ENCODE measurements at regions not wholly inside any gene's neighbourhood (a gene's known extent, or its start where the extent isn't known, plus 50 kb on each side); places are given as distances from the start of the nearest gene placed in this dataset.

DNA sequence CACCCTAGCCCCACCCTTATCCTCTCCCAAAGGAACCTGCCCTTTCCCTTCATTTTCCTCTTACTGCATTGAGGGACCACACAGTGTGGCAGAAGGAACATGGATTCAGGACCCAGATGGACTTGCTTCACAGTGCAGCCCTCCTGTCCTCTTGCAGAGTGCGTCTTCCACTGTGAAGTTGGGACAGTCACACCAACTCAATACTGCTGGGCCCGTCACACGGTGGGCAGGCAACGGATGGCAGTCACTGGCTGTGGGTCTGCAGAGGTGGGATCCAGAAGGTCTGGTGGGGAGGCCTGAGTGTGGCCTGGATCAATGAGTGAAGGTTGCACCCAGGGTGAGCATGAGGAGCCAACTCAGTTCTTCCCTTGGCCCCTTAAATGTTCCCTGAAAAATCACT lies 129.9 kb upstream of the B3GAT1 start:
- TF ChIP-seq, protein P1, sequence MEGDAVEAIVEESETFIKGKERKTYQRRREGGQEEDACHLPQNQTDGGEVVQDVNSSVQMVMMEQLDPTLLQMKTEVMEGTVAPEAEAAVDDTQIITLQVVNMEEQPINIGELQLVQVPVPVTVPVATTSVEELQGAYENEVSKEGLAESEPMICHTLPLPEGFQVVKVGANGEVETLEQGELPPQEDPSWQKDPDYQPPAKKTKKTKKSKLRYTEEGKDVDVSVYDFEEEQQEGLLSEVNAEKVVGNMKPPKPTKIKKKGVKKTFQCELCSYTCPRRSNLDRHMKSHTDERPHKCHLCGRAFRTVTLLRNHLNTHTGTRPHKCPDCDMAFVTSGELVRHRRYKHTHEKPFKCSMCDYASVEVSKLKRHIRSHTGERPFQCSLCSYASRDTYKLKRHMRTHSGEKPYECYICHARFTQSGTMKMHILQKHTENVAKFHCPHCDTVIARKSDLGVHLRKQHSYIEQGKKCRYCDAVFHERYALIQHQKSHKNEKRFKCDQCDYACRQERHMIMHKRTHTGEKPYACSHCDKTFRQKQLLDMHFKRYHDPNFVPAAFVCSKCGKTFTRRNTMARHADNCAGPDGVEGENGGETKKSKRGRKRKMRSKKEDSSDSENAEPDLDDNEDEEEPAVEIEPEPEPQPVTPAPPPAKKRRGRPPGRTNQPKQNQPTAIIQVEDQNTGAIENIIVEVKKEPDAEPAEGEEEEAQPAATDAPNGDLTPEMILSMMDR (IDR thresholded peaks at IDR 0.05 in 2 of 3, conservative IDR thresholded peaks at IDR 0.05 in 1 of 3; ENCODE audit: borderline replicate concordance in 1 of 3, insufficient read depth in 1 of 3, low read depth in 2 of 3, low read length in 2 of 3), result no peak
- TF ChIP-seq EZH2 (IDR thresholded peaks at IDR 0.05) (no peak), POLR2AphosphoS5 (IDR thresholded peaks at IDR 0.05; ENCODE audit: low read depth, low read length) (no peak), POLR2A (IDR thresholded peaks at IDR 0.05; ENCODE audit: borderline replicate concordance, extremely low read depth, insufficient read depth, insufficient read length) (no peak), SP1 (IDR thresholded peaks at IDR 0.05; ENCODE audit: low read depth) (no peak)

Measured in HCT116 (cell line).